WTC11 (cell line): ENCODE measurements at regions not wholly inside any gene's neighbourhood (a gene's known extent, or its start where the extent isn't known, plus 50 kb on each side); places are given as distances from the start of the nearest gene placed in this dataset.

Experiments
- ATAC-seq: fragments of 200-7000 bp; cut with Tn5 transposase; 2 replicates; pipeline ENCODE4 v1.10.0; 2021; ENCODE audit warnings: mild to moderate bottlenecking, moderate library complexity
- CTCF ChIA-PET: fragments of 300-600 bp; sonication (Branson Sonifier 250); formaldehyde crosslinking; loops from one replicate; lab custom pipeline; 2021; ENCODE audit warnings: antibody characterized with exemption; lab: Charles Lee
- POLR2A ChIA-PET: fragments of 350-600 bp; sonication (Branson Sonifier 250); formaldehyde crosslinking; loops from one replicate; lab custom pipeline; 2021; ENCODE audit warnings: antibody characterized with exemption; lab: Charles Lee
- DNase-seq: peaks from one replicate; pipeline ENCODE4 v3.0.0; 2021; ENCODE audit warnings: low spot score
- H3K27ac Mint-ChIP-seq: 2 replicates; pipeline ENCODE4 v1.8.0; 2021; ENCODE audit warnings: mixed read lengths
- H3K27me3 Mint-ChIP-seq: 2 replicates; pipeline ENCODE4 v1.8.0; 2021; ENCODE audit warnings: low read depth, mild to moderate bottlenecking, moderate library complexity, mixed read lengths
- H3K36me3 Mint-ChIP-seq: 2 replicates; pipeline ENCODE4 v1.8.0; 2021; ENCODE audit warnings: mixed read lengths
- H3K4me1 Mint-ChIP-seq: 2 replicates; pipeline ENCODE4 v1.8.0; 2022; ENCODE audit warnings: mixed read lengths
- H3K4me3 Mint-ChIP-seq: 2 replicates; pipeline ENCODE4 v1.8.0; 2021; ENCODE audit warnings: mild to moderate bottlenecking, moderate library complexity, mixed read lengths
- H3K9me3 Mint-ChIP-seq: 2 replicates; pipeline ENCODE4 v1.8.0; 2021; ENCODE audit warnings: mixed read lengths
- ATF2 ChIP-seq: sonication (generic); formaldehyde crosslinking; IDR thresholded peaks from 2 replicates; pipeline ENCODE4 v1.8.1; 2022; ENCODE audit warnings: low read depth, missing genetic modification reagents, borderline replicate concordance
- CBFB ChIP-seq: sonication (generic); formaldehyde crosslinking; IDR thresholded peaks from 2 replicates; pipeline ENCODE4 v1.8.1; 2022; ENCODE audit warnings: mild to moderate bottlenecking, low read depth, missing genetic modification reagents
- CREM ChIP-seq: sonication (generic); formaldehyde crosslinking; IDR thresholded peaks from 2 replicates; pipeline ENCODE4 v1.8.1; 2022; ENCODE audit warnings: mild to moderate bottlenecking, missing genetic modification reagents, moderate library complexity
- E2F1 ChIP-seq: sonication (generic); formaldehyde crosslinking; IDR thresholded peaks from 2 replicates; pipeline ENCODE4 v1.8.0; 2022; ENCODE audit warnings: mild to moderate bottlenecking, missing genetic modification reagents
- ESRRA ChIP-seq: sonication (generic); formaldehyde crosslinking; IDR thresholded peaks from 2 replicates; pipeline ENCODE4 v1.8.1; 2022; ENCODE audit warnings: mild to moderate bottlenecking, missing genetic modification reagents, borderline replicate concordance
- ETV6 ChIP-seq: sonication (generic); formaldehyde crosslinking; IDR thresholded peaks from 2 replicates; pipeline ENCODE4 v1.8.1; 2022; ENCODE audit warnings: mild to moderate bottlenecking, missing genetic modification reagents
- FOXK1 ChIP-seq: sonication (generic); formaldehyde crosslinking; IDR thresholded peaks from 2 replicates; pipeline ENCODE4 v1.8.0; 2022; ENCODE audit warnings: mild to moderate bottlenecking, moderate library complexity, missing genetic modification reagents
- GRHL2 ChIP-seq: fragments of 250-450 bp; sonication (Bioruptor Pico); IDR thresholded peaks from 2 replicates; pipeline ENCODE4 v1.8.0; 2022; ENCODE audit warnings: mild to moderate bottlenecking, moderate library complexity; ENCODE audit not compliant: insufficient replicate concordance, severe bottlenecking
- IRF2 ChIP-seq: sonication (generic); formaldehyde crosslinking; IDR thresholded peaks from 2 replicates; pipeline ENCODE4 v1.8.0; 2022; ENCODE audit warnings: low read depth, missing genetic modification reagents, borderline replicate concordance
- MYBL2 ChIP-seq: sonication (generic); formaldehyde crosslinking; IDR thresholded peaks from 2 replicates; pipeline ENCODE4 v1.8.1; 2023; ENCODE audit warnings: mild to moderate bottlenecking, moderate library complexity, missing genetic modification reagents
- NFATC4 ChIP-seq: fragments of 250-450 bp; sonication (Bioruptor Pico); IDR thresholded peaks from 2 replicates; pipeline ENCODE4 v1.9.0; 2021; ENCODE audit warnings: mild to moderate bottlenecking
- NFYB ChIP-seq: sonication (generic); formaldehyde crosslinking; conservative IDR thresholded peaks from 2 replicates; pipeline ENCODE4 v1.8.0; 2022; ENCODE audit warnings: low read depth, missing genetic modification reagents
- OVOL2 ChIP-seq: fragments of 250-450 bp; sonication (Bioruptor Pico); IDR thresholded peaks from 2 replicates; pipeline ENCODE4 v1.9.0; 2021; ENCODE audit warnings: mild to moderate bottlenecking, borderline replicate concordance
- RORB ChIP-seq: fragments of 250-450 bp; sonication (Bioruptor Pico); IDR thresholded peaks from 2 replicates; pipeline ENCODE4 v1.9.0; 2021; ENCODE audit warnings: mild to moderate bottlenecking
- SOX15 ChIP-seq: fragments of 250-450 bp; sonication (Bioruptor Pico); IDR thresholded peaks from 2 replicates; pipeline ENCODE4 v1.9.0; 2021; ENCODE audit warnings: mild to moderate bottlenecking
- TEAD1 ChIP-seq: sonication (generic); formaldehyde crosslinking; IDR thresholded peaks from 2 replicates; pipeline ENCODE4 v1.8.0; 2022; ENCODE audit warnings: mild to moderate bottlenecking, missing genetic modification reagents
- TEAD4 ChIP-seq: sonication (generic); formaldehyde crosslinking; IDR thresholded peaks from 2 replicates; pipeline ENCODE4 v1.8.0; 2022; ENCODE audit warnings: mild to moderate bottlenecking, missing genetic modification reagents
- TP53 ChIP-seq: sonication (generic); formaldehyde crosslinking; IDR thresholded peaks from 2 replicates; pipeline ENCODE4 v1.8.1; 2023; ENCODE audit warnings: mild to moderate bottlenecking, missing genetic modification reagents
- USF2 ChIP-seq: sonication (generic); formaldehyde crosslinking; IDR thresholded peaks from 2 replicates; pipeline ENCODE4 v1.8.1; 2023; ENCODE audit warnings: mild to moderate bottlenecking, missing genetic modification reagents, moderate library complexity
- ZBTB21 ChIP-seq: sonication (generic); formaldehyde crosslinking; IDR thresholded peaks from 2 replicates; pipeline ENCODE4 v1.8.1; 2023; ENCODE audit warnings: mild to moderate bottlenecking, missing genetic modification reagents, borderline replicate concordance
- ZNF232 ChIP-seq: sonication (generic); formaldehyde crosslinking; IDR thresholded peaks from 2 replicates; pipeline ENCODE4 v1.8.0; 2022; ENCODE audit warnings: mild to moderate bottlenecking, missing genetic modification reagents
- ZNF416 ChIP-seq: fragments of 250-450 bp; sonication (Bioruptor Pico); IDR thresholded peaks from 2 replicates; pipeline ENCODE4 v1.9.0; 2021; ENCODE audit warnings: mild to moderate bottlenecking, inconsistent platforms
- ZNF671 ChIP-seq: fragments of 250-450 bp; sonication (Bioruptor Pico); IDR thresholded peaks from 2 replicates; pipeline ENCODE4 v1.8.0; 2021; ENCODE audit warnings: mild to moderate bottlenecking
- TF ChIP-seq, protein P1 (sequence below): fragments of 200-600 bp; IDR thresholded peaks from 2 replicates; pipeline ENCODE4 v1.8.0; 2022; ENCODE audit warnings: antibody characterized with exemption
- TF ChIP-seq, protein P2 (sequence below): sonication (generic); formaldehyde crosslinking; IDR thresholded peaks from 2 replicates; pipeline ENCODE4 v1.8.1; 2022; ENCODE audit warnings: low read depth, mild to moderate bottlenecking, moderate library complexity, missing genetic modification reagents, borderline replicate concordance

DNA sequence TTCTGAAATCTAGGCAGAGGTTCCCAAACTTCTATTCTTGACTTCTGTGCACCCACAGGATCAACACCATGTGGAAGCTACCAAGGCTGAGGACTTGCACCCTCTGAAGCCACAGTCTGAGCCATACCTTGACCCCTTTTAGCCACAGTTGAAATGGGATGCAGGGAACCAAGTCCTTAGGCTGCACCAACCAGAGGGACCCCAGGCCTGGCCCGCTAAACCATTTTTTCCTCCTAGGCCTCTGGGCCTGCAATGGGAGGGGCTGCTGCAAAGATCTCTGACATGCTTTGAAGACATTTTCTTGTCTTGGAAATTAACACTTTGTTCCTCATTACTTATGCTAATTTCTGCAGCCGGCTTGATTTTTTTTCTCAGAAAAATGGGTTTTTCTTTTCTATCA is 133.9 kb upstream of the TSPAN8 start (continued):
- TF ChIP-seq E2F1 = no peak

DNA sequence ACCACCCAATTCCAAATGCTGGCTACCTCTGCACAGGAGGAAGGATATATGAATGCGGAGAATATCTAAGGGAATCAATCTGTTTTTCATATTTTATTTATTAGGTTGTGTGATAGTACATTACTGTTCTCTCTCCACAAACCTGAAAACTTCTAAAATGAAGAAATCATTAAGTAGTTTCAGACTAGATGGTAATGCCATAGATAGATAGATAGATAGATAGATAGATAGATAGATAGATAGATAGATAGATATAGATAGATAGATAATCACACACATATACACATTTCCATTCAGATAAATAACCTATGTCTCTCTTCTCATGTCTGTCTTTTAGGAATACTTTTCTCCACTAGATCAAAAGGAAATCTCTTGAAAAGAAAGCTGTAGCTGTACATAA is 126.1 kb upstream of the TSPAN8 start:
- Mint-ChIP-seq H3K27ac (no peak overlapping the region), H3K36me3 (no peaks in the 10 kb centered on the region), H3K27me3 (no peaks in the 10 kb centered on the region), H3K4me3 (no peak overlapping the region), H3K9me3 (peaks cover 13% of the 10 kb centered on the region), H3K4me1 (peaks cover 11% of the 10 kb centered on the region)
- POLR2A ChIA-PET = no interaction called here
- DNase-seq (no peak), ATAC-seq (no peak)
- CTCF ChIA-PET = no interaction called here
- TF ChIP-seq GRHL2 (CRISPR knock-in tag) = no peak
- TF ChIP-seq ZBTB21 (CRISPR knock-in tag) = no peak
- TF ChIP-seq USF2 = no peak
- TF ChIP-seq NFATC4 = no peak
- TF ChIP-seq, protein P1, sequence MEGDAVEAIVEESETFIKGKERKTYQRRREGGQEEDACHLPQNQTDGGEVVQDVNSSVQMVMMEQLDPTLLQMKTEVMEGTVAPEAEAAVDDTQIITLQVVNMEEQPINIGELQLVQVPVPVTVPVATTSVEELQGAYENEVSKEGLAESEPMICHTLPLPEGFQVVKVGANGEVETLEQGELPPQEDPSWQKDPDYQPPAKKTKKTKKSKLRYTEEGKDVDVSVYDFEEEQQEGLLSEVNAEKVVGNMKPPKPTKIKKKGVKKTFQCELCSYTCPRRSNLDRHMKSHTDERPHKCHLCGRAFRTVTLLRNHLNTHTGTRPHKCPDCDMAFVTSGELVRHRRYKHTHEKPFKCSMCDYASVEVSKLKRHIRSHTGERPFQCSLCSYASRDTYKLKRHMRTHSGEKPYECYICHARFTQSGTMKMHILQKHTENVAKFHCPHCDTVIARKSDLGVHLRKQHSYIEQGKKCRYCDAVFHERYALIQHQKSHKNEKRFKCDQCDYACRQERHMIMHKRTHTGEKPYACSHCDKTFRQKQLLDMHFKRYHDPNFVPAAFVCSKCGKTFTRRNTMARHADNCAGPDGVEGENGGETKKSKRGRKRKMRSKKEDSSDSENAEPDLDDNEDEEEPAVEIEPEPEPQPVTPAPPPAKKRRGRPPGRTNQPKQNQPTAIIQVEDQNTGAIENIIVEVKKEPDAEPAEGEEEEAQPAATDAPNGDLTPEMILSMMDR = no peak

GRCh38 chr12:71282925-71283324 is 125.1 kb upstream of the TSPAN8 start:
- H3K36me3 Mint-ChIP-seq = no peaks in the 10 kb centered on the region
- POLR2A ChIA-PET = interaction anchor here (0.6 kb wide), 1 partner anchor 724 kb away, joined by 3 read pairs; no protein-coding TSS in a partner anchor
- no peak overlapping the region for H3K27ac Mint-ChIP-seq
- ATAC-seq = no peak
- peaks cover 11% of the 10 kb centered on the region for H3K4me1 Mint-ChIP-seq
- CTCF ChIA-PET = no interaction called here
- H3K27me3 Mint-ChIP-seq = no peaks in the 10 kb centered on the region
- TF ChIP-seq ATF2 (CRISPR knock-in tag) = no peak
- no peak for TF ChIP-seq SOX15
- TF ChIP-seq TEAD1 = no peak
- TF ChIP-seq, protein P2, sequence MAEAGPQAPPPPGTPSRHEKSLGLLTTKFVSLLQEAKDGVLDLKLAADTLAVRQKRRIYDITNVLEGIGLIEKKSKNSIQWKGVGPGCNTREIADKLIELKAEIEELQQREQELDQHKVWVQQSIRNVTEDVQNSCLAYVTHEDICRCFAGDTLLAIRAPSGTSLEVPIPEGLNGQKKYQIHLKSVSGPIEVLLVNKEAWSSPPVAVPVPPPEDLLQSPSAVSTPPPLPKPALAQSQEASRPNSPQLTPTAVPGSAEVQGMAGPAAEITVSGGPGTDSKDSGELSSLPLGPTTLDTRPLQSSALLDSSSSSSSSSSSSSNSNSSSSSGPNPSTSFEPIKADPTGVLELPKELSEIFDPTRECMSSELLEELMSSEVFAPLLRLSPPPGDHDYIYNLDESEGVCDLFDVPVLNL (CRISPR knock-in tag) = no peak
- TF ChIP-seq NFATC4 = no peak
- TF ChIP-seq NFYB = no peak
- no peak for TF ChIP-seq ETV6 (CRISPR knock-in tag)
- TF ChIP-seq RORB (CRISPR knock-in tag) = no peak
- TF ChIP-seq TEAD4 = no peak
- no peak for TF ChIP-seq IRF2 (CRISPR knock-in tag)
- TF ChIP-seq ZNF416 (CRISPR knock-in tag) = no peak
- TF ChIP-seq, all 79 proteins: peak for 0
- no peak overlapping the region for H3K4me3 Mint-ChIP-seq
- no peak for DNase-seq
- H3K9me3 Mint-ChIP-seq = peaks cover 12% of the 10 kb centered on the region

GRCh38 chr12:71282020-71282419 is 124.2 kb upstream of the TSPAN8 start:
- Mint-ChIP-seq H3K36me3 (no peaks in the 10 kb centered on the region), H3K27ac (no peak overlapping the region), H3K9me3 (peaks cover 12% of the 10 kb centered on the region), H3K4me3 (no peak overlapping the region), H3K4me1 (peaks cover 11% of the 10 kb centered on the region), H3K27me3 (no peaks in the 10 kb centered on the region)
- ATAC-seq = peak; percentile 66
- DNase-seq = no peak
- ChIA-PET CTCF (no interaction called here), POLR2A (interaction anchor here (0.6 to 0.7 kb wide), 2 partner anchors 560 to 723 kb away, joined by 3 read pairs; no protein-coding TSS in a partner anchor)
- no peak for TF ChIP-seq TP53 (CRISPR knock-in tag)
- no peak for TF ChIP-seq ATF2 (CRISPR knock-in tag)
- no peak for TF ChIP-seq FOXK1 (CRISPR knock-in tag)
- no peak for TF ChIP-seq ZNF232 (CRISPR knock-in tag)
- TF ChIP-seq OVOL2 (CRISPR knock-in tag) = no peak
- no peak for TF ChIP-seq ZNF671 (CRISPR knock-in tag)
- TF ChIP-seq CREM (CRISPR knock-in tag) = no peak
- TF ChIP-seq MYBL2 (CRISPR knock-in tag) = no peak
- no peak for TF ChIP-seq CBFB (CRISPR knock-in tag)
- TF ChIP-seq ESRRA (CRISPR knock-in tag) = no peak
